Glutamatergic neuron (in vitro differentiated cells): ENCODE measurements at regions not wholly inside any gene's neighbourhood (a gene's known extent, or its start where the extent isn't known, plus 50 kb on each side); places are given as distances from the start of the nearest gene placed in this dataset.

Experiments used
- DNase-seq: peaks from one replicate; pipeline ENCODE4 v3.0.0; 2022
- H3K27ac Mint-ChIP-seq: one replicate; pipeline ENCODE4 v1.8.0; 2020; ENCODE audit warnings: mild to moderate bottlenecking, mixed read lengths, inconsistent platforms; ENCODE audit not compliant: unreplicated experiment
- H3K27me3 Mint-ChIP-seq: one replicate; pipeline ENCODE4 v1.8.0; 2020; ENCODE audit warnings: mild to moderate bottlenecking, moderate library complexity, mixed read lengths, inconsistent platforms; ENCODE audit not compliant: unreplicated experiment
- H3K36me3 Mint-ChIP-seq: one replicate; pipeline ENCODE4 v1.8.0; 2020; ENCODE audit warnings: mild to moderate bottlenecking, mixed read lengths, inconsistent platforms; ENCODE audit not compliant: unreplicated experiment
- H3K4me1 Mint-ChIP-seq: one replicate; pipeline ENCODE4 v1.8.0; 2020; ENCODE audit warnings: mild to moderate bottlenecking, low read depth, mixed read lengths, inconsistent platforms; ENCODE audit not compliant: unreplicated experiment
- H3K4me3 Mint-ChIP-seq: one replicate; pipeline ENCODE4 v1.8.0; 2020; ENCODE audit warnings: mild to moderate bottlenecking, mixed read lengths, inconsistent platforms; ENCODE audit not compliant: unreplicated experiment
- H3K9me3 Mint-ChIP-seq: one replicate; pipeline ENCODE4 v1.8.0; 2020; ENCODE audit warnings: mild to moderate bottlenecking, moderate library complexity, mixed read lengths, inconsistent platforms; ENCODE audit not compliant: unreplicated experiment
- TF ChIP-seq, protein P1 (sequence below): fragments of 200-600 bp; sonication (generic); IDR thresholded peaks from one replicate; pipeline ENCODE4 v1.5.0; 2021; ENCODE audit not compliant: partially characterized antibody, unreplicated experiment

DNA sequence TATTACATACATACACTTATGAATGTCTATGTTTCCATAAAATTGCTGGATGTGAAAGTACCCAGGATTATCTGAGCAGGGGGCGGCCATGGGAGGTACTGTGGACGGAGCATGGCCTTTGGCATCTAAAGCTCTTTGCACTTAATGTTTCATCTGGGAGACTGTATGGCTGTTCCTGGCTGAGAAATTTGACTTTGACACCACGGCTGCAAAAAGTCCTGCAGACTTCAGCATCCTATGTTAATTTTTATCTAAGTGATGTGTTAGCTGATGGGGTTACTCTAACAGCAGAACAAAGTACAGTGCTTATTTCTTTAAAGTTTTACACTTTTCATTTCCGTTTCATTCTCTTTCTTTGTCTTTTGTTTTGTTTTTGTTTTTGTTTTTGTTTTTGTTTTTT, 139.8 kb upstream of the STX18 start:
- peaks cover 2% of the 10 kb centered on the region for H3K4me1 Mint-ChIP-seq
- H3K4me3 Mint-ChIP-seq: no peak overlapping the region
- no peak for DNase-seq
- TF ChIP-seq, protein P1, sequence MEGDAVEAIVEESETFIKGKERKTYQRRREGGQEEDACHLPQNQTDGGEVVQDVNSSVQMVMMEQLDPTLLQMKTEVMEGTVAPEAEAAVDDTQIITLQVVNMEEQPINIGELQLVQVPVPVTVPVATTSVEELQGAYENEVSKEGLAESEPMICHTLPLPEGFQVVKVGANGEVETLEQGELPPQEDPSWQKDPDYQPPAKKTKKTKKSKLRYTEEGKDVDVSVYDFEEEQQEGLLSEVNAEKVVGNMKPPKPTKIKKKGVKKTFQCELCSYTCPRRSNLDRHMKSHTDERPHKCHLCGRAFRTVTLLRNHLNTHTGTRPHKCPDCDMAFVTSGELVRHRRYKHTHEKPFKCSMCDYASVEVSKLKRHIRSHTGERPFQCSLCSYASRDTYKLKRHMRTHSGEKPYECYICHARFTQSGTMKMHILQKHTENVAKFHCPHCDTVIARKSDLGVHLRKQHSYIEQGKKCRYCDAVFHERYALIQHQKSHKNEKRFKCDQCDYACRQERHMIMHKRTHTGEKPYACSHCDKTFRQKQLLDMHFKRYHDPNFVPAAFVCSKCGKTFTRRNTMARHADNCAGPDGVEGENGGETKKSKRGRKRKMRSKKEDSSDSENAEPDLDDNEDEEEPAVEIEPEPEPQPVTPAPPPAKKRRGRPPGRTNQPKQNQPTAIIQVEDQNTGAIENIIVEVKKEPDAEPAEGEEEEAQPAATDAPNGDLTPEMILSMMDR: no peak
- H3K27ac Mint-ChIP-seq: no peak overlapping the region
- H3K9me3 Mint-ChIP-seq: no peaks in the 10 kb centered on the region
- peaks cover 3% of the 10 kb centered on the region for H3K27me3 Mint-ChIP-seq
- H3K36me3 Mint-ChIP-seq: no peaks in the 10 kb centered on the region

DNA sequence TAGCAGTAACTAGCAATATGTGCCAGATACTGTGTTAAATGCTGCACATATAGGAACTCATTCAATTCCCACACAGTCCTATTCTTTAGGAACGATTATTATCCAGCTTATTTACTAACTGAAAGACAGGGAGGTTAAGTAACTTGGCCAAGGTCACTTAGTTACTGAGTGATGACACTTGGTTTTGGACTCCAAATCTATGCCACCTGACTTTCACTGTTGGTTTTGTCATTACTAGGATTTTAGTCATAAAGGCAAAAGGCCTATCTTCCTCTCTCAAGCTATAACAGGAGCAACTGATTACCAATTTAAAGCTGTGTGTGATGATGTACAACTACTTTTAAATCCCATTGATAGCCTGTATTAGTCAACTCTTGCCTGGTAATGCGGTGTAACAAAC, 138.9 kb upstream of the STX18 start:
- peaks cover 2% of the 10 kb centered on the region for H3K27me3 Mint-ChIP-seq
- DNase-seq: no peak
- peaks cover 2% of the 10 kb centered on the region for H3K4me1 Mint-ChIP-seq
- no peak overlapping the region for H3K4me3 Mint-ChIP-seq
- no peaks in the 10 kb centered on the region for H3K9me3 Mint-ChIP-seq
- TF ChIP-seq, protein P1: no peak
- H3K27ac Mint-ChIP-seq: no peak overlapping the region
- no peaks in the 10 kb centered on the region for H3K36me3 Mint-ChIP-seq

DNA sequence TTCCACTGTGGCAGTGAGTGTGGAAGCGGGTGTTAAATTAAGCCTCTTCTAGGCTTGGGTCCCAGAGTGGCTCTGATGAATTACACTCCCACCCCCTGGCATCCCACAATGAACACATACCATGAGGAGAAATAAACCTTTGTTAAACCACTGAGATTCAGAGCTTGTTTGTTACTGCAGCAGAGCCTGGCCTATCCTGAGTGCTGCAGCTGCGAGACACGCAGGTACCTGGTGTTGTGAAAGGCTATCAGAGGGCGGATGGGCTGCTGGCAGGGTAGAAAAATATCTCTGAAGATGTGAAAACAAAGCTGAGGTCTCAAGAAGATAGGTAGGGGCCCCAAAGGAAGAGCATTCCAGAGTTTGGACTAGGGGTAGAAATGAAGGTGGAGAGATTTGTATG, 138.4 kb upstream of the STX18 start:
- TF ChIP-seq, protein P1: no peak
- Mint-ChIP-seq H3K4me1 (no peaks in the 10 kb centered on the region), H3K36me3 (no peaks in the 10 kb centered on the region), H3K27me3 (peaks cover 2% of the 10 kb centered on the region), H3K9me3 (no peaks in the 10 kb centered on the region), H3K4me3 (no peak overlapping the region), H3K27ac (no peak overlapping the region)
- no peak for DNase-seq

DNA sequence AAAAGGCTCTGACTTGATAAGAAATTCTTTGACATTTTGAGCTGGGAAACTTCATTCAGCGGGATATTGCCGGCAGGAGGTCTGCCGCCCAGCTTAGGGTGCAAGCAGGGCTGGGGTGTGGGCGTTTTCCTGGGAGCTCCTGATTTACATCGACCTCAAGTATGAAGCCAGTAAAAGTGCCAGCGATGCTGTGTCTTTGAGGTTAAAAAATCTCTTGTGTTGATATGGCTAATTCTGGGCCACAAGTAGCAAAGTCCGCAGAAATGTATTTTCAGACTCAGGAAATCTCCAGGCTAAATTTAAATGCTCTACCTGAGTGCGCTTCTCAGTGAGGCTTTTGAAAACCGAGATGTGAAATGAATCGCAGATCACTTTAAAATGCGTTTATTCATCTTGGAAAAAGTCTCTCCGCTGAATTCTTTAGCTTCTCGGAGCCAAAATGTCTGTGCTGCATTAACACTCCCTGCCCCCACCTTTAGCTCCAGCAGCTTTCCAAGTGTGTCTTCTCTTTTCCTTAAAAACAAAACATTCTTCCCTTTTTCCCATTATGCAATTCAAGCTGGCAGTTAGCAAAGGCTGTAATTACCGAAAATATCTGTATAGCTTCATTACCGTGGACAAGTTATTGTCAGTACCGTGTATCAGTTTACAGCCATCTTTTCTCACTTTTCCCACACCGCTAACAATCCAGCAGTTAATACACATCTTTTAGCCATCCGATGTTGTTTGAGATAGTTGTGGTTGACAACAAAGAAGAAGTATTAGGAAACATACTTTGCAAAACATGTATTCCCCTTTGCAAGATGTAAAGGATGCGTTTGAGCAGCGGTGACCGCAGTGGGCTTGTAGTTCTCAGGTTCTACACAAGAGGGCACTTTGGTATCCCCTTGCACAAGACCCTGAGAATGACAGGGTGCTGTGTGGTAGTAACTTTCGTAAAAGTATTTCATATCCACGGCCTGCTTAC, 136.0 kb upstream of the STX18 start:
- Mint-ChIP-seq H3K4me1 (no peaks in the 10 kb centered on the region), H3K9me3 (no peaks in the 10 kb centered on the region), H3K36me3 (no peaks in the 10 kb centered on the region), H3K27me3 (peaks cover 4% of the 10 kb centered on the region), H3K4me3 (no peak overlapping the region), H3K27ac (no peak overlapping the region)
- DNase-seq: peak; percentile 61
- TF ChIP-seq, protein P1: peak; percentile 81

DNA sequence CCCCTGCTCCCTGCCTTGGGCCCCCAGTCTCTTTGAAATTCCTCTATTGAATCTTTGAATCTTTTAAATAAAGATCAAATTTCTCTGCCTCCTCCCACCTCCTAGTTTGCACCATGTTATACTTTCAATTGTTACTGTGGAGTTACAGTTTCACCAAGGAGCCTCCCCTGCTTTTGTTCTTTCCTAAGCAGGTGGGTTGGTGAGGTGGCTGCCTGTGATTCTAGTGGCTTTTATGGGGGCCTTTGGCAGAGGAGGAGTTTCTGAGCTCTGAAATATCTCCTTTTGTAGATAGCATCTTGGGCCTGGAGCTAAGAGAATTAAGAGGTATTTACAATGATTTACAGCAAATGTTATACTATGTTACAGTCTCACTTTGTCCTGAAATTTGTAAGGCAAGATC, 133.8 kb upstream of the STX18 start:
- no peak for DNase-seq
- no peak overlapping the region for H3K27ac Mint-ChIP-seq
- no peaks in the 10 kb centered on the region for H3K36me3 Mint-ChIP-seq
- no peaks in the 10 kb centered on the region for H3K4me1 Mint-ChIP-seq
- no peak overlapping the region for H3K4me3 Mint-ChIP-seq
- peaks cover 4% of the 10 kb centered on the region for H3K27me3 Mint-ChIP-seq
- H3K9me3 Mint-ChIP-seq: no peaks in the 10 kb centered on the region
- TF ChIP-seq, protein P1: no peak
